NCI-H2227 treated with DMSO at 0.1 percent for 48 hours (cell line): ENCODE measurements at regions not wholly inside any gene's neighbourhood (a gene's known extent, or its start where the extent isn't known, plus 50 kb on each side); places are given as distances from the start of the nearest gene placed in this dataset.

Experiments used
- DNase-seq: peaks from one replicate; lab custom pipeline; 2025; lab: John Stamatoyannopoulos, UW

DNA sequence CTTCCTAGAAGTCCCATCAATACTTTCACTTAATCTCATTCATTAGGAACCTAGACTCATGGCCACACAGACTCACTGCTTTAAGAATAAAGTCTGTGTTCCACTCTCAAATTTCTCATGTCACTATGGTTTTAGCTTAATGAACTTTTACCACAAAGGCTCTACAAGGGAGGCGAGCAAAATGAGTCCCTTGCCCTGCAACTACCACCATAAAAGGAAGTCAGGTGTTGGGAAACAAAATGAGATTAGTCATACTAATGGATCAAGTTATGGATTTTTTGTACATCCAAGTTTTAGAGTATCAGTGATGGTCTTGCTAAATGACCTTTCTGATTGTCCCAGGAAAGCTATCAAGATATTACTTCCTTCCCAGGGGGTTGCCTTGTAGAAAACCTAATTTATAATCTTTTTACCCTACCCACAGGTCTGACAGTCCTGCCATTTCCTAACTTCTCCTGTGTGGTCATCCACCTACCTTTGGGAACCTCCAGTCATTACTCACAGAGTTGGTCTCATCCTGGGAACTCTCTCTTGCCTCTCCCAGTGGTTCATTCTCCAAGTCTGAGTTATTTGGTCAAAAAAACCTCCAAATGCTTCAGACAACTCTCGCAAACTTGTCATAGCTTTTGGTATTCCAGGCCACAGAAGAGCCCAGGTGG, 51.8 kb upstream of the SLC16A1 start:
- DNase-seq: no peak

DNA sequence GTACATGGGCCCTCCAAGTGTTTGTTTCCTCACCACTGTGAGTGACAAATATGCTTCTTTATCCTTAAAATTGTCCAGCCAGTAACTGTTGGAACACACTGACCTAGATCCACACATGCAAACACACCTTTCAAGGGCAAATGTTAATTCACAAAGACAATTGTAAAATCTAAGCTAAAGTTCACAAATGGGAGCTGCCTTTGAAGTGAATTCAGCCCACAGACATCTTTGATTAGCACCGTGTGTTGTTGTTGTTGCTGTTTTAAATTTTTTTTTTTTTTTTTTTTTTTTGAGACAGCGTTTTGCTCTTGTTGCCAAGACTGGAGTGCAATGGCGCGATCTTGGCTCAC, 52.3 kb upstream of the SLC16A1 start:
- no peak for DNase-seq

DNA sequence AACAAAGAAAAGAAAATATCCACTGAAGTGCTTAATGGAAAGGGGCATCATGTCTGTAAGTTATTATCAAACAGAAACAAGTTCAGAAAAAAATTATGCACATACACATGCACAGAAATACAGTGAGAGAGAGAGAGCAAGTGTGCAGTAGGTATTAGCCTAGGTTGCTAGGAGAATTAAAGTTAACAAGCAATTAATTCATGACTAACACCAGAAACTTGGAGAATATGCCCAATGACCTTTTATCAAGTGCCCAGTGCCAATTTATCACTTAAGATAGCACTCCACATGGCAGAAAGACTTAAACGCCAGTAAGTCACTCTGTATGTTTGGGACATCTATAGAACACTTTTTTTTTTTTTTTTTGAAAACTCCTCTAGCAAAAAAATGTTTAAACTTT, 56.2 kb upstream of the SLC16A1 start:
- DNase-seq: no peak

DNA sequence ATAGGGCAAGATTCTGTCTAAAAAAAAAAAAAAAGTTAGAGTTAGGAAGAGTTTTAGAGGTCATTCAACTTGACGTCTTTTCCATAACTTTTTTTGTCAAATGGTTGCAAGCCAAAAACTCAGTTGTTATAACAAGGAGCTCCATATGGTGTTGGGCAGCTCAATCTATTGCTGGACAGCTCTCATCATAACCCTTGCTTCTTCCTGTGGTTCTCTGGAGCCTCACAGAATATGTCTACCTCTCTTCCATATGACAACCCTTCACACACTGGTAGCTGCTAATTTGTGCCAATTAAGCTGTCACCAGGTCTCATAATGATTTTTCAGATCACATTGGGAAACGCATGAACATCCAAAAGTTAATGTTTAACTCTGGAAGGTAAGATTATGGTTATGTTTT, 57.8 kb upstream of the SLC16A1 start:
- no peak for DNase-seq

DNA sequence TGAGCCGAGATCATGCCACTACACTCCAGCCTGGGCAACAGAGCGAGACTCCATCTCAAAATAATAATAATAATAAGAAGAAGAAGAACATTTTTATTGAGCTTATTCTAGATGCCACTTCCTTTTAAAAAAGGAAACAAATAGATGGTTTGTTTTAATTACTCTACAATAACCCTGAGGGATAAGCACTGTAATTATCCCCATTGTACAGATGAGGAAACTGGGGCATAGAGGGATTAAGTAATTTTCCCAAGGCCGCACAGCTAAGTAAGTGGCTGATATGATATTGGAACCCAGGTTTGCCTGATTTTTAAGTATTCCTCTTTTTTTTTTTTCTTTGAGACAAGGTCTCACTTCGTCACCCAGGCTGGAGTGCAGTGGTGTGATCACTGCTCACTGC, 58.5 kb upstream of the LRIG2 start:
- DNase-seq: no peak

DNA sequence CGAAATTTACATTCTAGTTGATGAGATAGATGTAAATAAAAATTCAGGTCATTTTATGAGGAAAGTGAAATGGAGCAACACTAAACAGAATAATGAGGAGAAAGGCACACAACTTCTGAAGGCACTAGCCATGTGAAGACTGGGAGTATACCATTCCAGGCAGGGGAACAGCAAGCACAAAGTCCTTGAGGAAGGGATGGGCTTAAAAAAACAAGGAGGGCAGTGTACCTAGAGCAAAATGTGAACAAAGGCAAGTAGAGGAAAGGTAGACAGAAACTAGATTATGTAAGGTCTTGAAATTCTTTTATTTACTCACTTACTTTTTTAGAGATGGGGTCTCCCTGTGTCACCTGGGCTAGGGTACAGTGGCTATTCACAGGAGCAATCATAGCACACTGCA, 54.1 kb upstream of the LRIG2 start:
- no peak for DNase-seq

DNA sequence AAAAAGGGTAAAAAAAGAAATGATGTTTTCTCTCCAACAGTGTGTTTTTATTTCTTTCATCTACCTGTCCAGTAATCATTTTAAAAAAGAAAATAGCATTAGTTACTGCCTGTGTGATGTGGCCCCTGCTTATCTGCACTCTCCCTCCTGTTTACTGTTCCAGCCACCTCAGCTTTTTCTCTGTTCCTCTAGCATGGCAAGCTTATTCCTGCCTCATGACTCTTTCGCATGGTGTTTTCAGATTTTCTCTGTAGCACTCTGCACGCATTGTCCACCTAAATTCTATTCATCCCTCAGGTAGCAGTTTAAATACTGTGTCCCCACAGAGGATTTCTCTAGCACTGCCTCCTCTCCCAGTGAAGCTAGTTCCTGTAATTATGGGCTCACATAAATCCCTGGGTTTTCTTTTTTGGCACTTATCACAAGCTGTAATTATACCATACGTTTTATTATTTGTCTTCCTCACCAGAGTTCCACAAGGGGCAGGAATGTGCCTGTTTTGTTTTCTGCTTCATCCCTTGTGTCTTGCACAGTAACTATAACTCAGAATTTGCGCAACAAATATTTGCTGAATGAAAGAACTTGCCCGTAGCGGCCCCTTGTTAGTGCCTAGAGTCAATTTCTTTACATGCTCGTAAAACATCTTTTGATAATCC, 51.4 kb upstream of the LRIG2 start:
- DNase-seq: peak; percentile 95
